A549 (cell line): ENCODE measurements at regions not wholly inside any gene's neighbourhood (a gene's known extent, or its start where the extent isn't known, plus 50 kb on each side); places are given as distances from the start of the nearest gene placed in this dataset.
A peak's percentile ranks its signal among the peaks of the same experiment; 100 is the strongest.

Experiments used
- BHLHE40 ChIP-seq: IDR thresholded peaks from 2 replicates; pipeline ENCODE4 v1.6.1; 2012; ENCODE audit warnings: low read depth, low read length, inconsistent platforms
- CHD4 ChIP-seq: fragments of 200-600 bp; sonication (generic); IDR thresholded peaks from 2 replicates; pipeline ENCODE4 v1.6.1; 2016; ENCODE audit warnings: antibody characterized with exemption, mild to moderate bottlenecking, borderline replicate concordance
- JUNB ChIP-seq: fragments of >200 bp; sonication (Bioruptor Twin); formaldehyde crosslinking; IDR thresholded peaks from 2 replicates; pipeline ENCODE4 v1.6.1; 2016
- MAFK ChIP-seq: fragments of 450-650 bp; IDR thresholded peaks from 2 replicates; pipeline ENCODE4 v1.6.1; 2014; ENCODE audit not compliant: partially characterized antibody
- POLR2A ChIP-seq: IDR thresholded peaks from 2 replicates; pipeline ENCODE4 v1.6.1; 2012; ENCODE audit warnings: mild to moderate bottlenecking, low read length
- POLR2AphosphoS2 ChIP-seq: conservative IDR thresholded peaks from 2 replicates; pipeline ENCODE4 v1.6.1; 2012; ENCODE audit warnings: low read length, improper control_type of control experiment, inconsistent platforms
- RCOR1 ChIP-seq: fragments of 150-350 bp; IDR thresholded peaks from 2 replicates; pipeline ENCODE4 v1.6.1; 2014; ENCODE audit warnings: antibody characterized with exemption, low read length, low read depth
- SREBF2 ChIP-seq: fragments of 450-650 bp; IDR thresholded peaks from 2 replicates; pipeline ENCODE4 v1.6.1; 2014; ENCODE audit warnings: mild to moderate bottlenecking, moderate library complexity
- TF ChIP-seq, protein P1 (sequence below): fragments of 200-600 bp; sonication (generic); IDR thresholded peaks from 2 replicates; pipeline ENCODE4 v1.6.1; 2016; ENCODE audit warnings: antibody characterized with exemption, mild to moderate bottlenecking, moderate library complexity
- TF ChIP-seq, protein P2 (sequence below): fragments of >200 bp; sonication (Bioruptor Twin); formaldehyde crosslinking; IDR thresholded peaks from 3 replicates; pipeline ENCODE4 v1.5.1; 2016
- TF ChIP-seq, protein P3 (sequence below): fragments of >200 bp; sonication (Bioruptor Twin); formaldehyde crosslinking; IDR thresholded peaks from 2 replicates; pipeline ENCODE4 v1.6.1; 2016

DNA sequence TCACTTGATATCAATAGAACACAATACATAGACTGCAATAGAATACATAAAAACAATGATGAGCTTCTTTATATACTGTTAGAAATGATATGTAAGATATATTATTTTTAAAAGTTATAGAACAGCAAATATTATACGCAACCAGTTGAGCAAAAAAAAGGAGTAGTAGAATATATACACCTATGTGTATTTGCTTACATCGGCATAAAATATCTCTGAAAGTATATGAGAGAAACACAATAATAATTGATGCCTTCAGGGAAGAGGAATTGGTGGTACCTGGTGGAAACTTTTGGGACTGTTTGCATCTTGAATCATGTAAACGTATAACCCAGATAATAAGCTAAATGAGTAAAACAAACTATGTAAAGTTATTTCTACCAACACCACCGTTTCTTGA is 418.4 kb upstream of the DCN start:
- TF ChIP-seq, protein P1, sequence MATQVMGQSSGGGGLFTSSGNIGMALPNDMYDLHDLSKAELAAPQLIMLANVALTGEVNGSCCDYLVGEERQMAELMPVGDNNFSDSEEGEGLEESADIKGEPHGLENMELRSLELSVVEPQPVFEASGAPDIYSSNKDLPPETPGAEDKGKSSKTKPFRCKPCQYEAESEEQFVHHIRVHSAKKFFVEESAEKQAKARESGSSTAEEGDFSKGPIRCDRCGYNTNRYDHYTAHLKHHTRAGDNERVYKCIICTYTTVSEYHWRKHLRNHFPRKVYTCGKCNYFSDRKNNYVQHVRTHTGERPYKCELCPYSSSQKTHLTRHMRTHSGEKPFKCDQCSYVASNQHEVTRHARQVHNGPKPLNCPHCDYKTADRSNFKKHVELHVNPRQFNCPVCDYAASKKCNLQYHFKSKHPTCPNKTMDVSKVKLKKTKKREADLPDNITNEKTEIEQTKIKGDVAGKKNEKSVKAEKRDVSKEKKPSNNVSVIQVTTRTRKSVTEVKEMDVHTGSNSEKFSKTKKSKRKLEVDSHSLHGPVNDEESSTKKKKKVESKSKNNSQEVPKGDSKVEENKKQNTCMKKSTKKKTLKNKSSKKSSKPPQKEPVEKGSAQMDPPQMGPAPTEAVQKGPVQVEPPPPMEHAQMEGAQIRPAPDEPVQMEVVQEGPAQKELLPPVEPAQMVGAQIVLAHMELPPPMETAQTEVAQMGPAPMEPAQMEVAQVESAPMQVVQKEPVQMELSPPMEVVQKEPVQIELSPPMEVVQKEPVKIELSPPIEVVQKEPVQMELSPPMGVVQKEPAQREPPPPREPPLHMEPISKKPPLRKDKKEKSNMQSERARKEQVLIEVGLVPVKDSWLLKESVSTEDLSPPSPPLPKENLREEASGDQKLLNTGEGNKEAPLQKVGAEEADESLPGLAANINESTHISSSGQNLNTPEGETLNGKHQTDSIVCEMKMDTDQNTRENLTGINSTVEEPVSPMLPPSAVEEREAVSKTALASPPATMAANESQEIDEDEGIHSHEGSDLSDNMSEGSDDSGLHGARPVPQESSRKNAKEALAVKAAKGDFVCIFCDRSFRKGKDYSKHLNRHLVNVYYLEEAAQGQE: no peak
- TF ChIP-seq, protein P2, sequence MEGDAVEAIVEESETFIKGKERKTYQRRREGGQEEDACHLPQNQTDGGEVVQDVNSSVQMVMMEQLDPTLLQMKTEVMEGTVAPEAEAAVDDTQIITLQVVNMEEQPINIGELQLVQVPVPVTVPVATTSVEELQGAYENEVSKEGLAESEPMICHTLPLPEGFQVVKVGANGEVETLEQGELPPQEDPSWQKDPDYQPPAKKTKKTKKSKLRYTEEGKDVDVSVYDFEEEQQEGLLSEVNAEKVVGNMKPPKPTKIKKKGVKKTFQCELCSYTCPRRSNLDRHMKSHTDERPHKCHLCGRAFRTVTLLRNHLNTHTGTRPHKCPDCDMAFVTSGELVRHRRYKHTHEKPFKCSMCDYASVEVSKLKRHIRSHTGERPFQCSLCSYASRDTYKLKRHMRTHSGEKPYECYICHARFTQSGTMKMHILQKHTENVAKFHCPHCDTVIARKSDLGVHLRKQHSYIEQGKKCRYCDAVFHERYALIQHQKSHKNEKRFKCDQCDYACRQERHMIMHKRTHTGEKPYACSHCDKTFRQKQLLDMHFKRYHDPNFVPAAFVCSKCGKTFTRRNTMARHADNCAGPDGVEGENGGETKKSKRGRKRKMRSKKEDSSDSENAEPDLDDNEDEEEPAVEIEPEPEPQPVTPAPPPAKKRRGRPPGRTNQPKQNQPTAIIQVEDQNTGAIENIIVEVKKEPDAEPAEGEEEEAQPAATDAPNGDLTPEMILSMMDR: no peak
- TF ChIP-seq POLR2AphosphoS2 (no peak), CHD4 (no peak), POLR2A (no peak), MAFK (peak; percentile 91), RCOR1 (no peak), SREBF2 (no peak), BHLHE40 (no peak), JUNB (no peak)
- TF ChIP-seq, protein P3, sequence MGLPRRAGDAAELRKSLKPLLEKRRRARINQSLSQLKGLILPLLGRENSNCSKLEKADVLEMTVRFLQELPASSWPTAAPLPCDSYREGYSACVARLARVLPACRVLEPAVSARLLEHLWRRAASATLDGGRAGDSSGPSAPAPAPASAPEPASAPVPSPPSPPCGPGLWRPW: no peak
